GM21786 (cell line): ENCODE measurements at regions not wholly inside any gene's neighbourhood (a gene's known extent, or its start where the extent isn't known, plus 50 kb on each side); places are given as distances from the start of the nearest gene placed in this dataset.

ENCODE experiments used
- ATAC-seq: cut with Tn5 transposase; IDR thresholded peaks from one replicate; pipeline ENCODE4 v1.9.1; 2021; ENCODE audit not compliant: unreplicated experiment

DNA sequence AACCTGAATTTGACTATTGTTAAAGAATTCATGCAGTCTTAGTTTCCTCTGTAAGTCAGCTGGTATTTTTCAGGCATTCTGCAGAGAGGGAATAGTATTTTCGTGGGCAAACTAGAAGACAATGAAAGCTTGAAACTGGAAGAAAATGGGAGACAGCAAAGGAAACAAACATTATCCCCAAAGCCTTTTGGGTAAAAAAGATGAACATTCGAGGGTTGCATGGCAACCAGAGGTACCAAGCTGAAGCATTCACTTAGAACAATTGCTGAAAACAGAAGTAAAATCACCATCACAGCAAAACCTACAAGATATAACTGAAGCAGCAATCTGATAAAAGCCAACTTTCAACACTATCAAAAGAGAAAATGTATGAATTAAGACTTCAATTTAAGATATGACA is 233.7 kb downstream of the SCG2 start:
- ATAC-seq, result no peak

GRCh38 chr2:223369889-223370288 is 232.3 kb downstream of the SCG2 start:
- no peak for ATAC-seq

DNA sequence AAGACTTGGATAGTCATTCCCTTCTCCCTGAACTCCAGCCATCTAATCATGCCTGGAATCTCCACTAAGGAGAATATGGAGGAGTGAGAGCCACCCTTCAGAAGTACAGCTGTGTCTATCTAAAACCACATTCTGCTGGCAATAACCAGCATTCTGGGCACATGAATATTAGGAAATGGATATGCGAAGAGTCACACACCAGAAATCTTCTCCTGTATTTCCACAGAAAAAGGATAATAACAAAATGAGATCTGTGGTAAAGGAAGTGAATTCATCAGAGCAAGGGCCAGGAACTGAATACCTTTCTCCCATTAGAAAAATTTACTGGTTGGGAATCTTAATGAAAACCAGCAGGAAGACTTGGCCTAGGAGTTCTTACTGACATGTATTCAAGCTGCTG is 218.8 kb downstream of the SCG2 start:
- no peak for ATAC-seq

- no peak for ATAC-seq
Measured at GRCh38 chr2:223386189-223386588, 216.0 kb downstream of the SCG2 start.

DNA sequence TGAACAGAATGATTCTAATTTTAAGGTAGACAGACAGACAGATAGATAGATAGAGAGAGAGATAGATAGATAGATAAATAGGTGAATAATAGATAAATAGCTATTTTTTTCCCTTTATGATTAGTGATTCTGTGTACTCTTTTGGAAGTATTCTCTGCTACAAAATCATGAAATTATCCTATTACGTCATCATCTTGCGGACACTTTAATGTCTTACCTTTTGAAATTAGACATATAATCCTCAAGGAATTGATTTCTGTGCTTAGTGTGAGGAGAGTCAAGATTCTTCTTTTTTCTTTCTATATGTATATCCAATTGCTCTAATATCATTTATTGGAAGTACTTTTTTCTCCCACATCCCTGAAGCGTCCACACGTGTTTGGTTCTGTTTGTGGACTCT is 215.2 kb downstream of the SCG2 start:
- ATAC-seq, result no peak

DNA sequence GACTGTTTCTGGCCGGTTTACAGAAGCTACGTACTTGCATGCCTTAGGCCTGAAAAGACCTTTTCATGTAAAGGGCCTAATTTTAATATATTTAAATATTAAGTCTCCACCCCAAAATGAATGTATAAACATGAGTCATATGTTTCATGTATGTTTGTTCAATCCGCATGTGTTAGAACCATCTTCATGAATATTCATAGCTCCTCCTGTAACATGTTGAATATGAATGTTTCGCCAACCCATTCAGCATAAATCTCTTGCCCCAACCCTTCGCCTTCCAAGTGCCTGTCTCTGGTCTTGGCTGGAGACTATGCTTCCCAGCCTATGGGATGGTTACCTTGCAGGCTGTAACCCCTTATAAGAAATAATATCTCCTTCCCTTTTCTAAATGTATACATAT is 212.5 kb downstream of the SCG2 start:
- ATAC-seq, result no peak

DNA sequence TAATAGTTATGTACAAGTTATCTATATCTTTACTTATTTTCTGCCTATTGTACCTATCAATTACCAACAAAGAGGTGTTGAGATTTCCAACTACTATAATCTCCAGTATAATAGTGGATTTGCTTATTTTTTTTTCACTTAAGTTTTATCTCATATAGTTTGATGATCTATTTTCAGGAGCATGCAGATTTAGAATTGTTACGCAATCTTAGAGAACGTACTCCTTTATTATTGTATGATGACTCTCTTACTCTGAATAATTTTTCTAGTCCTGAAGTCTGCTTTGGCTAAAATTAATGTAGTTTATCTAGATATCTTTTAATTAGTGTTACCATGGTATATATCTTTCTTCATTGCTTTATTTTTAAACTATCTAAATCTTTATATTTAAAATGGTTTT is 205.2 kb downstream of the SCG2 start:
- ATAC-seq, result no peak

GRCh38 chr2:223399357-223399957 is 202.7 kb downstream of the SCG2 start:
- ATAC-seq, result no peak

- no peak for ATAC-seq
Measured at GRCh38 chr2:223404616-223405015, 197.5 kb downstream of the SCG2 start.

DNA sequence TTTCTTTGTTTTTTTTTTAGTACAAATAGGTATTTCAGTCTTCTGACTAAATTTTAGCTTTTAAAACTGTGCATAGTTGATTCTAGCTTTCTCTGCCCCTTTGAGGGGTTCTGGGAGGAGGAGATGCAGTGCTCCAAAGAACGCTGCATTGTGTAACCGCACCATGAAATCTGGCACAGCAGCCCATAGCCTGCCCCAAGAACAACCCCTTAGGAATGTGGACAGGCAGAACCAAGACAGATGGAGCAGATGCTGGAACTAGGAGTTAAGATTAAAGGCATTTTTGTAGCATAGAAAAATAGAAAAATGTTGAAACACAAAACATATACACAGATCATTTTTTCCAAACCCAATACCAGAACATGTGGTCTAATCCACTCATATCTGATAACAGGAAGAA is 187.5 kb downstream of the SCG2 start:
- no peak for ATAC-seq

- ATAC-seq, result no peak
Measured at GRCh38 chr2:223415071-223415470, 187.1 kb downstream of the SCG2 start.

- no peak for ATAC-seq
Measured at GRCh38 chr2:223416815-223417610, 185.1 kb downstream of the SCG2 start.

DNA sequence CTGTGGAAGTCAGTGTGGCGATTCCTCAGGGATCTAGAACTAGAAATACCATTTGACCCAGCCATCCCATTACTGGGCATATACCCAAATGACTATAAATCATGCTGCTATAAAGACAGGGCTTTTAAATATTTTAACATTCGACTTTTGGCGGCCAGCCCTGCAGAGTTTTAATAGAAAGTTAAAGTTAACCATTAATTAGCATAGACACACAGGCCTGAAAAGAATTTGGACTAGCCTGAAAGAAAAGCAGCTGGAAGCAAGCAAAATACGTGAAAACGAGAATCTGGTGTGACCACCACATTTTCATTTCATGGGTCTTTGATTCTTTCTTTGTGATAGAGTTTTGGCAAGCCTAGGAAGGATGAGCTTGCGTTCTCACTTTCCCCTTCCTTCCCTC is 184.0 kb downstream of the SCG2 start:
- ATAC-seq, result no peak

DNA sequence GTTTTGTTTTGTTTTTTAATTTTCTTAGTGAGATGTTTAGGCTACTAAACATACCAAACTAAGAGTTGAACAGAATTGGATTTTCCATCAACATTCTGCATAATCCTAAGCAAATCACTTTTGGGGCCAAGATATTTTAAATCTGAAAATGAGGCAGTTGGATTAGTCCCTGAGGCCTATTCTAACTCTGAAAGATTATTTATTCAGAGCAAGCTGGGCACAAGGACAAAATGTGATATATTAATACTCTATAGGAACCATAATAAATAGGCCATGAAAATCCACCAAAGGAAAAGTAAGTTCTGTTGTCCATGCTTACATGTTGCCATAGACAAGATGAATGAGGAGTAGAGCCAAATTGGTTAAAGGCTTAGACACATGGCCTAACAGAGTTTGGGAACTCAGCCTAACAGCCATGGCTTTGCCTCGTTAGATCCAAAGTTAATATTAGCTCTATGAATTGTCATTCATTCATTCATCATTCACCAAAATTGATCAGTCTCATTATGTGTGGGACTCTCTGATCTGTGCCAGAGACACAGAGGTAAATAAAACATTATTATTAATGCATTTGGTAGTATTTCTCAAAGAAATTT is 183.5 kb downstream of the SCG2 start:
- no peak for ATAC-seq

- ATAC-seq, result no peak
Measured at GRCh38 chr2:223420048-223420447, 182.1 kb downstream of the SCG2 start.

DNA sequence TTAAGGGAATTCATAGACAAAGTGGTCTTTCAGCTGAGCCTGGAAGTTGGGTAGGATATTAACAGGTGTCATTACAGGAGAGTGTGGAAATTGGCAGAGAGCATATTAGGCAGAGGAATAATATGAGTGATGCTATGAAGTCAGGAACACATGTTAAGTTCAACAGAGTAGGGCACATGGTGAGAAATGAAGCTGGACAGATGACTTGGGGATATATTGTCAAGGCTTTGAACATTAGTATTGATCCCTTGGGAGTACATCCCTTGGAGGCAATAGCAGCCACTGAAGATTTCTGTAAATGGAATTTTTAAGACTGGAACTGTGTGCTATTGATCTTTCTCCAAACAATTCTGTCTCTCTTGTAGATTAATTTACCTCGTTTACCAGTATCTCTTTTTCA is 170.7 kb downstream of the SCG2 start:
- no peak for ATAC-seq

GRCh38 chr2:223433461-223433860 is 168.7 kb downstream of the SCG2 start:
- ATAC-seq, result no peak

- ATAC-seq, result no peak
Measured at GRCh38 chr2:223437788-223438187, 164.4 kb downstream of the SCG2 start.

DNA sequence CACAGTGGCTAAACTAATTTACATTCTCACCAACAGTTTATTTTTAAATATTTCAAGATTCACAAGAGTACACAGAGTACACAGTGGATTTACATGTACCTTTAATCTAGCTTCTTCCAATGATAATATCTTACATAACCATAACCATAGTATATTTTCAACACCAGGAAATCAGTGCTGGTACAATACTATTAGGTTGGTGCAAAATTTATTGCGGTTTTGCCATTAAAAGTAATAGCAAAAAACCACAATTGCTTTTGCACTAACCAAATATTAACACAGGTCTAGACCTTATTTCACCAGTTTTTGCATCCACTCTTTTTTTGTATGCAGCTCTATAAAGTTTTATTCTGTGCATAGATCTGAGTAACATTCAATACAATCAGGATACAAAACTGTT is 163.0 kb downstream of the SCG2 start:
- no peak for ATAC-seq

DNA sequence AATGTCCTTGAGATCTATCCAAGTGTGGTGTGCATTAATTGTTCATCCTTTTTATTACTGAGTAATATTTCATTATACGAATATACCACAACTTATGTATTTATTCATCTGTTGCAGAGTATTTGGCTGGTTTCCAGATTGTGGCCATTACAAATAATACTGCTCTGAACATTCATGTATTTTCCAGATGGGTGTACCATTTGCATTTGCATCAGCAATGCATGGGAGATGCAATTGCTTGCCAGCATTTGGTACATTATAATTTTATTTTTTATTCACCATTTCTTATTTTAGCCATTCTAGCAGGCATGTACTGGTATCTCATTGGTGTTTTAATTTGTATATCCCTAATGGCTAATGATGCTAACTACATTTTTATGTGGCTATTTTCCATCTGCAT is 162.4 kb downstream of the SCG2 start:
- ATAC-seq, result no peak

- no peak for ATAC-seq
Measured at GRCh38 chr2:223442847-223443246, 159.3 kb downstream of the SCG2 start.

DNA sequence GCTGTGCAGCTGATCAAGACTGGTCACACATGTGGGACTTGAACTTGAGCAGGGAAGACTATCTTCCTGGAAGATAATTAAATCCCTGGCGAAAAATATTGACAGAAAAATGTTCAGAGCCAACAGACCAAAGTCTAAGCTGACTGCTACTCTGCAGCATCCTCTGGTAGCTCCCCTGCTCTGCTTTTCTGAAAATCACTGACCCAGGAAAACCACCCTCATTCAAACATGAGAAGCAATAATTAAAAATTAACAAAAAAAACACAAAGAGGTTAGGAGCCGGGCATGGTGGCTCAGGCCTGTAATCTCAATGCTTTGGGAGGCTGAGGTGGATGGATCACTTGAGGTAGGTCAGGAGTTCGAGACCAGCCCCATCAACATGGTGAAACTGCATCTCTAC is 151.9 kb downstream of the SCG2 start:
- ATAC-seq, result no peak
